ENCODE measurements at regions not wholly inside any gene's neighbourhood (a gene's known extent, or its start where the extent isn't known, plus 50 kb on each side); places are given as distances from the start of the nearest gene placed in this dataset.

GRCh38 chr22:48336339-48337060 lies 1491.2 kb downstream of the BRD1 start:
- TF ChIP-seq ZC3H10 (CRISPR knock-in tag; IDR thresholded peaks at IDR 0.05) = no peak
- TF ChIP-seq CSDC2 (CRISPR knock-in tag; IDR thresholded peaks at IDR 0.05) = no peak

Data from SK-N-SH treated with all-trans-retinoic acid at 6 μM for 48 hours (cell line).